CD4-positive, alpha-beta T cell treated with Interleukin-12 subunit alpha and Interleukin-12 subunit beta, for 1 hour (primary cell): ENCODE measurements at regions not wholly inside any gene's neighbourhood (a gene's known extent, or its start where the extent isn't known, plus 50 kb on each side); places are given as distances from the start of the nearest gene placed in this dataset.
"Not testable (repeated sequence)": the region's sequence is repeated elsewhere in the genome, so short reads cannot be mapped to it uniquely, and the experiment has no call there.

Source experiments
- DNase-seq: peaks from one replicate; pipeline ENCODE4 v3.0.0-alpha.2; 2020

- DNase-seq: no peak
These were observed 134.4 kb upstream of the ASCC3 start for GRCh38 chr6:101015541-101015940.

- no peak for DNase-seq
These were observed 135.0 kb upstream of the ASCC3 start for GRCh38 chr6:101016163-101016562.

GRCh38 chr6:101018157-101018556 is 137.0 kb upstream of the ASCC3 start:
- DNase-seq: no peak

- no peak for DNase-seq
These were observed 140.4 kb upstream of the ASCC3 start for GRCh38 chr6:101021504-101021903.

- DNase-seq: no peak
These were observed 161.8 kb upstream of the ASCC3 start for GRCh38 chr6:101042966-101043365.

GRCh38 chr6:101058296-101058695 is 177.2 kb upstream of the ASCC3 start:
- DNase-seq: no peak

GRCh38 chr6:101066481-101066880 is 185.4 kb upstream of the ASCC3 start:
- DNase-seq: no peak

- no peak for DNase-seq
These were observed 188.2 kb upstream of the ASCC3 start for GRCh38 chr6:101069191-101069795.

- no peak for DNase-seq
These were observed 189.0 kb upstream of the ASCC3 start for GRCh38 chr6:101070044-101070608.

- no peak for DNase-seq
These were observed 196.2 kb upstream of the ASCC3 start for GRCh38 chr6:101077344-101077743.

GRCh38 chr6:101079696-101080270 is 198.7 kb upstream of the ASCC3 start:
- no peak for DNase-seq

GRCh38 chr6:101080597-101080996 is 199.5 kb upstream of the ASCC3 start:
- DNase-seq: no peak

GRCh38 chr6:101083533-101084175 is 202.5 kb upstream of the ASCC3 start:
- DNase-seq: no peak

- no peak for DNase-seq
These were observed 204.2 kb upstream of the ASCC3 start for GRCh38 chr6:101085327-101085726.

- DNase-seq: no peak
These were observed 205.3 kb upstream of the ASCC3 start for GRCh38 chr6:101086473-101086872.

- DNase-seq: no peak
These were observed 207.5 kb upstream of the ASCC3 start for GRCh38 chr6:101088594-101088993.

GRCh38 chr6:101089640-101090039 is 208.5 kb upstream of the ASCC3 start:
- DNase-seq: no peak

GRCh38 chr6:101090281-101090680 is 209.2 kb upstream of the ASCC3 start:
- no peak for DNase-seq

- DNase-seq: not testable (repeated sequence)
These were observed 217.5 kb upstream of the ASCC3 start for GRCh38 chr6:101098605-101099004.

GRCh38 chr6:101102702-101103101 is 221.6 kb upstream of the ASCC3 start:
- DNase-seq: no peak

GRCh38 chr6:101108286-101108685 is 227.2 kb upstream of the ASCC3 start:
- no peak for DNase-seq

- no peak for DNase-seq
These were observed 229.7 kb upstream of the ASCC3 start for GRCh38 chr6:101110814-101111213.

GRCh38 chr6:101113468-101114260 is 232.5 kb upstream of the ASCC3 start:
- DNase-seq: no peak
